GM21360 (cell line): ENCODE measurements at regions not wholly inside any gene's neighbourhood (a gene's known extent, or its start where the extent isn't known, plus 50 kb on each side); places are given as distances from the start of the nearest gene placed in this dataset.

Experiments used
- ATAC-seq: cut with Tn5 transposase; IDR thresholded peaks from one replicate; pipeline ENCODE4 v1.9.1; 2021; ENCODE audit warnings: mild to moderate bottlenecking, moderate library complexity; ENCODE audit not compliant: unreplicated experiment

GRCh38 chr1:37085393-37085792, 51.1 kb upstream of the GRIK3 start:
- ATAC-seq: no peak

- no peak for ATAC-seq
These were observed 55.4 kb upstream of the GRIK3 start for GRCh38 chr1:37089750-37090149.

- ATAC-seq: no peak
These were observed 56.4 kb upstream of the GRIK3 start for GRCh38 chr1:37090671-37091070.

- ATAC-seq: no peak
These were observed 58.6 kb upstream of the GRIK3 start for GRCh38 chr1:37092937-37093336.

DNA sequence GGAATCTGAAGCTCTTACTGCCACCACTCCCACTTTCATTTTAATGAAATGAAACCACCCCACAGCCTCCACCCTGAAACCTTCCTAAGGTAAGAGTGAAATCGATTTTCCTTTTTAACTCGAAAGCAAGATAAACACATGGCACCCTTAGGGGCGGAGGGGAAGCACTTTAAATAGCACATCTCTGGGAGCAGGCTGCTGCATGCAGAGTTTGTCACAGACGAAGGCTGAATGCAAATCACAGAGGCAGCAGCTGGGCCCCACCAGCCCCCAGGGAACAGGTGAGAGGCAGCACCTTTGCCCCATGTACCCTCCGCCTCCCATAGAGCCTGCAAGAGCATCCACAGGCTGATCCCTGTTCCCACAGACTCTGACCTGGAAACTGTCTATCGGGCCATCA, 60.0 kb upstream of the GRIK3 start:
- ATAC-seq: no peak

GRCh38 chr1:37096523-37096922, 62.2 kb upstream of the GRIK3 start:
- ATAC-seq: no peak

DNA sequence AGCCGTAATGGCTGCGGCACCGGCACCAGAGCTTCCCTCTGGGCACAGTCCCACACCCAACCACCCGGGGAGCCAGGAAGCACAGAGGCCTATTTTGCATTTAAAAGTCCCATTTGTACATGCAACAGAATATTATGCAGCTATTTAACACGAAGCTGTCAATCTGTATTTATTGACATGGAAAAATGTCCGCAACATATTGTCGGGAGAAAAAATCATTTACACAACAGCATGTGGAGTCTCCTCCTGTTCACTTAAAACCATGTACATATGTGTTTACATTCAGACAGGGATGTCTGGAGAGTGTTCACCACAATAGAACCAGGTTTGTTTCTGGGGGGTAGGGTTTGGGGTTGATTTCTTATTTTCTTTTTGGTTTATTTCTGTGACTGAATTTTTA, 63.4 kb upstream of the GRIK3 start:
- ATAC-seq: no peak

- ATAC-seq: no peak
These were observed 63.9 kb upstream of the GRIK3 start for GRCh38 chr1:37098237-37098636.

GRCh38 chr1:37100310-37100709, 66.0 kb upstream of the GRIK3 start:
- ATAC-seq: no peak

- no peak for ATAC-seq
These were observed 68.5 kb upstream of the GRIK3 start for GRCh38 chr1:37102656-37103382.

GRCh38 chr1:37105911-37106310, 71.6 kb upstream of the GRIK3 start:
- no peak for ATAC-seq

- no peak for ATAC-seq
These were observed 73.0 kb upstream of the GRIK3 start for GRCh38 chr1:37107153-37107907.

GRCh38 chr1:37108596-37109188, 74.4 kb upstream of the GRIK3 start:
- ATAC-seq: no peak

DNA sequence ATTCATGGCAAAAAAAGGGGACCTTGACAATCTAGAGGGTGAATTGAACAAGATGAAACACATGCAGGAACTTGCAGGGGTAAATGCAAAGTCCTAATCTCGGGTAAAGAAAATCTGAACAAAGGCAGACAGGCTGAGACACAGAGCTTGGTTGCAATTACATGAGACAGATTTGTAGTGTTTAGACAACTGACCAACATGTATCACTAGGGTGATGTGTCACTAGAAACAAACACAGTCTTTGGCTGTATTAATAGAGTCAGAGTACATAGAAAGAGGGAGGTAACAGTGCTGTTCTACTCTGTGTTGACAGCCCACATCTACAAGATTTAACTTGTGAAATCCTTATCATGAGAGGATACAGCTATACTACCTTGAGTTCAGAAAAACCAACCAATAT, 78.1 kb upstream of the GRIK3 start:
- no peak for ATAC-seq

GRCh38 chr1:37113285-37113997, 79.1 kb upstream of the GRIK3 start:
- no peak for ATAC-seq

DNA sequence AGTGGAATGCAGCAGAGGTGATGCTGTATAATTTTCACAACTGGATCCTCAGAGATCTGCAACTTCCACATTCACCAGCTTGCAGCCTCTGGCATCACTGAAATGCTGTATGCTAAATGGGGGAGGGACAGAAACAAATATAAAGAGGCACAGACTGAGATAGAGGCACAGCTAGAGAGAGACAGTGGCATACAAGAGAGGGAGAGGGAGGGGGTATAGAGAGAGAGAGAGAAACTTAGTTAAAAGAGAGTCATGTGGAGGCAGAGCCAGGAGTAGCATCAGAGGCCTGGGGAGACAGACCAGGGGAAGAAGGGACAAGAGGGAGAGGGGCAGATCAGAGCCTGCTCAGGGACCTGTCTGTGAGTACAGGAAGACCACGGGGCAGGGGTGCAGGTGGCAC, 84.5 kb upstream of the GRIK3 start:
- ATAC-seq: no peak

DNA sequence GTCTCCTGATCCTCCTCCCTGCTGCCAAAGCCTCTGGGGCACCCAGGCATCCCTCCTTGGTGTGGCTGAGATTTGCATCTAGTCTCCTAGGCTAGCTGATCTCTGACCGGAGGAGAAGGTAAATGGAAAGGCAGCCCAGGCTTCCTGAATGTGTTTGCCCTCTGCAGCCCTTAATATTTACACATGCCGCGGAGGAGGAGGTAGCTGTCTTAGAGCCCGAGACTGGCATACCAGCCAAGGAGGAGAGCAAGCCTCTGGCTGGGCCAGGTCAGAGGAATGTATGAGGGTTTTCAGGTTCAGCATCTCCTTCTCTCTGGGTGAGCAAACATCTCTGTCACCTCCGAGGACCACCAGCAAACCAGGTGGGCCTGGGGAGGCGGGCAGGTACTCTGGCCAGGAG, 86.0 kb upstream of the GRIK3 start:
- no peak for ATAC-seq

GRCh38 chr1:37123276-37124115, 89.2 kb upstream of the GRIK3 start:
- no peak for ATAC-seq

GRCh38 chr1:37124501-37124900, 90.2 kb upstream of the GRIK3 start:
- ATAC-seq: no peak

DNA sequence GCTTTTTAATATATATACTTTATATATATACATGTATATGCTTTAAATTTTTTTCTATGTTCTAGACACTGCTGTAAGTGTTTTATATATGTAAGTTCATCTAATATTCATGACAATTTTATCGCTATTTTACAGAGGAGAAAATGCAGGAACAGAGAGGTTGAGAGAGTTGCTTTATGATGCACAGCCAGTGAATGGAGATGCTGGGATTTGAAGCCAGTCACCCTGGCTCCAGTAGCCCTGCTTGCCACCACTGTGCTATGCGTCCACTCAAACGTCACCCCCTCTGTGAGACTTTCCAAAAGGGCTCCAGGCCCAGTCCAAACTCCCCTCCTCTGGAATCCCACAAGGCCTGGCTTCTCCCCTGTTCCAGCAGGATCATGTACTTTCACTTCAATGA, 91.0 kb upstream of the GRIK3 start:
- ATAC-seq: no peak
